ENCODE measurements at regions not wholly inside any gene's neighbourhood (a gene's known extent, or its start where the extent isn't known, plus 50 kb on each side); places are given as distances from the start of the nearest gene placed in this dataset.
A peak's percentile ranks its signal among the peaks of the same experiment; 100 is the strongest.

GRCh38 chr20:23155141-23155590, 69.0 kb upstream of the CD93 start (continued):
- TF ChIP-seq ZNF586 (CRISPR knock-in tag; conservative IDR thresholded peaks at IDR 0.05) (no peak), ZNF212 (CRISPR knock-in tag; IDR thresholded peaks at IDR 0.05) (no peak), ZNF232 (CRISPR knock-in tag; IDR thresholded peaks at IDR 0.05) (no peak), DDX20 (tag; IDR thresholded peaks at IDR 0.05; ENCODE audit: low read depth) (no peak), CREB3 (tag; conservative IDR thresholded peaks at IDR 0.05; ENCODE audit: low read depth) (no peak), CCAR2 (IDR thresholded peaks at IDR 0.05; ENCODE audit: low read depth, low read length) (no peak), RHOXF2B (CRISPR knock-in tag; conservative IDR thresholded peaks at IDR 0.05) (no peak), TSC22D4 (tag; IDR thresholded peaks at IDR 0.05) (no peak), ZNF41 (CRISPR knock-in tag; conservative IDR thresholded peaks at IDR 0.05) (no peak), ZNF449 (CRISPR knock-in tag; IDR thresholded peaks at IDR 0.05) (no peak), DMBX1 (CRISPR knock-in tag; IDR thresholded peaks at IDR 0.05; ENCODE audit: borderline replicate concordance) (peak; percentile 69; the same call in 1 of the 2 replicates), C11orf30 (IDR thresholded peaks at IDR 0.05; ENCODE audit: low read depth) (no peak), SMAD4 (CRISPR knock-in tag; conservative IDR thresholded peaks at IDR 0.05) (no peak), ZNF609 (CRISPR knock-in tag; IDR thresholded peaks at IDR 0.05; ENCODE audit: borderline replicate concordance) (no peak), PRDM10 (IDR thresholded peaks at IDR 0.05; ENCODE audit: partially characterized antibody) (peak; percentile 23), MCM2 (IDR thresholded peaks at IDR 0.05; ENCODE audit: low read depth) (no peak), NFATC3 (IDR thresholded peaks at IDR 0.05) (no peak), SIX5 (IDR thresholded peaks at IDR 0.05; ENCODE audit: borderline replicate concordance in 1 of 2, insufficient read depth in 1 of 2, low read depth in 1 of 2, low read length in 2 of 2) (no peak)
